CD4-positive, alpha-beta T cell treated with Interleukin-4 for 1 hour (primary cell): ENCODE measurements at regions not wholly inside any gene's neighbourhood (a gene's known extent, or its start where the extent isn't known, plus 50 kb on each side); places are given as distances from the start of the nearest gene placed in this dataset.

Experiments
- DNase-seq, 2 donors: peaks; one replicate each; pipeline ENCODE4 v3.0.0-alpha.2; 2020 to 2022

- no peak for DNase-seq
Measured at GRCh38 chr6:139547122-139547776, 172.8 kb upstream of the CITED2 start.

GRCh38 chr6:139546106-139546472 lies 171.6 kb upstream of the CITED2 start:
- DNase-seq, result no peak

GRCh38 chr6:139545206-139546105 lies 171.0 kb upstream of the CITED2 start:
- DNase-seq, result no peak

- no peak for DNase-seq
Measured at GRCh38 chr6:139544701-139545057, 170.2 kb upstream of the CITED2 start.

GRCh38 chr6:139542351-139542750 lies 167.9 kb upstream of the CITED2 start:
- no peak for DNase-seq

GRCh38 chr6:139540894-139541293 lies 166.4 kb upstream of the CITED2 start:
- no peak for DNase-seq

GRCh38 chr6:139540276-139540675 lies 165.8 kb upstream of the CITED2 start:
- DNase-seq, result peak; percentile 40 to 59

- DNase-seq, result no peak
Measured at GRCh38 chr6:139539852-139540251, 165.4 kb upstream of the CITED2 start.

- no peak for DNase-seq
Measured at GRCh38 chr6:139538366-139538765, 163.9 kb upstream of the CITED2 start.

GRCh38 chr6:139536751-139537617 lies 162.5 kb upstream of the CITED2 start:
- DNase-seq, result no peak

- peak in 1 of 2 donors; percentile 37 for DNase-seq
Measured at GRCh38 chr6:139534472-139535115, 160.1 kb upstream of the CITED2 start.

- DNase-seq, result no peak
Measured at GRCh38 chr6:139533573-139534471, 159.4 kb upstream of the CITED2 start.

- DNase-seq, result no peak
Measured at GRCh38 chr6:139533171-139533570, 158.7 kb upstream of the CITED2 start.

GRCh38 chr6:139531148-139532115 lies 157.0 kb upstream of the CITED2 start:
- DNase-seq, result peak; percentile 62 to 81

GRCh38 chr6:139530561-139530960 lies 156.1 kb upstream of the CITED2 start:
- peak in 1 of 2 donors; percentile 27 for DNase-seq

GRCh38 chr6:139529420-139529819 lies 155.0 kb upstream of the CITED2 start:
- DNase-seq, result no peak

- no peak for DNase-seq
Measured at GRCh38 chr6:139528471-139528870, 154.0 kb upstream of the CITED2 start.

- DNase-seq, result no peak
Measured at GRCh38 chr6:139525415-139525814, 151.0 kb upstream of the CITED2 start.

GRCh38 chr6:139523986-139524385 lies 149.5 kb upstream of the CITED2 start:
- DNase-seq, result no peak

GRCh38 chr6:139522511-139523220 lies 148.2 kb upstream of the CITED2 start:
- no peak for DNase-seq
